HG03097 (cell line): ENCODE measurements at regions not wholly inside any gene's neighbourhood (a gene's known extent, or its start where the extent isn't known, plus 50 kb on each side); places are given as distances from the start of the nearest gene placed in this dataset.

Source experiments
- ATAC-seq: cut with Tn5 transposase; IDR thresholded peaks from one replicate; pipeline ENCODE4 v1.9.1; 2021; ENCODE audit not compliant: unreplicated experiment, low FRiP score

- ATAC-seq, result no peak
These were observed 81.4 kb upstream of the DAB2 start for GRCh38 chr5:39506211-39506610.

- ATAC-seq, result no peak
These were observed 81.0 kb upstream of the DAB2 start for GRCh38 chr5:39505791-39506190.

- ATAC-seq, result no peak
These were observed 80.6 kb upstream of the DAB2 start for GRCh38 chr5:39505363-39505762.

- ATAC-seq, result no peak
These were observed 78.4 kb upstream of the DAB2 start for GRCh38 chr5:39503155-39503554.

GRCh38 chr5:39502704-39503103 is 77.9 kb upstream of the DAB2 start:
- no peak for ATAC-seq

GRCh38 chr5:39501397-39501796 is 76.6 kb upstream of the DAB2 start:
- no peak for ATAC-seq

- no peak for ATAC-seq
These were observed 75.9 kb upstream of the DAB2 start for GRCh38 chr5:39500551-39501175.

GRCh38 chr5:39498278-39498952 is 73.6 kb upstream of the DAB2 start:
- ATAC-seq, result no peak

- no peak for ATAC-seq
These were observed 72.5 kb upstream of the DAB2 start for GRCh38 chr5:39497322-39497721.

GRCh38 chr5:39495227-39495626 is 70.4 kb upstream of the DAB2 start:
- no peak for ATAC-seq

- no peak for ATAC-seq
These were observed 69.8 kb upstream of the DAB2 start for GRCh38 chr5:39494534-39494933.

- no peak for ATAC-seq
These were observed 69.3 kb upstream of the DAB2 start for GRCh38 chr5:39494107-39494510.

GRCh38 chr5:39491210-39491609 is 66.4 kb upstream of the DAB2 start:
- no peak for ATAC-seq

- ATAC-seq, result no peak
These were observed 64.5 kb upstream of the DAB2 start for GRCh38 chr5:39489263-39489662.

- no peak for ATAC-seq
These were observed 62.0 kb upstream of the DAB2 start for GRCh38 chr5:39486790-39487189.

GRCh38 chr5:39486361-39486760 is 61.6 kb upstream of the DAB2 start:
- ATAC-seq, result no peak

- no peak for ATAC-seq
These were observed 60.3 kb upstream of the DAB2 start for GRCh38 chr5:39485079-39485478.

GRCh38 chr5:39484673-39485072 is 59.9 kb upstream of the DAB2 start:
- no peak for ATAC-seq

- no peak for ATAC-seq
These were observed 57.3 kb upstream of the DAB2 start for GRCh38 chr5:39482098-39482497.

- no peak for ATAC-seq
These were observed 54.8 kb upstream of the DAB2 start for GRCh38 chr5:39479537-39479936.

GRCh38 chr5:39478863-39479262 is 54.1 kb upstream of the DAB2 start:
- no peak for ATAC-seq

GRCh38 chr5:39476843-39477220 is 52.1 kb upstream of the DAB2 start:
- no peak for ATAC-seq
